ENCODE measurements at regions not wholly inside any gene's neighbourhood (a gene's known extent, or its start where the extent isn't known, plus 50 kb on each side); places are given as distances from the start of the nearest gene placed in this dataset. TPM values are rescaled to one million over a fixed set of nuclear protein-coding genes. Genes with fewer than 3 reads are reported as not detected.
"Not testable (repeated sequence)": the region's sequence is repeated elsewhere in the genome, so short reads cannot be mapped to it uniquely, and the experiment has no call there.

DNA sequence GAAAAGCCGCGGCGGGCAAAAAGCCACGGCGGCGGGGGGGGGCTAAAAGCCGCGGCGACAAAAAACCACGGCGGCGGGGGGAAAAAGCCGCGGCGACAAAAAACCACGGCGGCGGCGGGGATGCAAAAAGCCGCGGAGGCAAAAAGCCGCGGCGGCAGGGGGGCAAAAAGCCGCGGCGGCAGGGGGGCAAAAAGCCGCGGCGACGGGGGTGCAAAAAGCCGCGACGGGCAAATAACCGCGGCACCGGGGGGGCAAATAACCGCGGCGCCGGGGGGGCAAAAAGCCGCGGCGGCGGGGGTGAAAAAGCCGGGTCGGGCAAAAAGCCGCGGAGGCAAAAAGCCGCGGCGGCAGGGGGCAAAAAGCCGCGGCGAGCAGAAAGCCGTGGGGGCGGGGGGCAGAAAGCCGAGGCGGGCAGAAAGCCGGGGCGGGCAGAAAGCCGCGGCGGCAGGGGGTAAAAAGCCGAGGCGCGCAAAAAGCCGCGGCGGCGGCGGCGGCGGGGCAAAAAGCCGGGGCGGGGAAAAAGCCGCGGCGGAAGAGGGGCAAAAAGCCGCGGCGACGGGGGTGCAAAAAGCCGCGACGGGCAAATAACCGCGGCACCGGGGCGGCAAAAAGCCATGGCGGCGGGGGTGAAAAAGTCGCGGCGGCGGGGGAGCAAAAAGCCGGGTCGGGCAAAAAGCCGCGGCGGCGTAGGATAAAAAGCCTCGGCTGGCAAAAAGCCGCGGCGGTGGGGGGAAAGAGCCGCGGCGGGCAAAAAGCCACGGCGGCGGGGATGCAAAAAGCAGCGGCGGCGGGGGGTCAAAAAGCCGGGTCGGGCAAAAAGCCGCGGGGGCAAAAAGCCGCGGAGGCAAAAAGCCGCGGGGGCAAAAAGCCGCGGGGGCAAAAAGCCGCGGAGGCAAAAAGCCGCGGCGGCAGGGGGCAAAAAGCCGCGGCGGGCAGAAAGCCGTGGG is 1632.4 kb downstream of the RPIA start:
- not testable (repeated sequence) for H3K27ac ChIP-seq; H3K4me1 ChIP-seq; DNase-seq (ENCODE audit: low spot score in 2 of 2); H3K9me3 ChIP-seq; H3K36me3 ChIP-seq
- Histone ChIP-seq H3K4me3 (peak overlapping the region in 2 of 4 donors; percentile 11 to 42), H3K27me3 (peaks cover 0 to 31% of the 10 kb centered on the region in 2 donors)
- 14 to 27% methylated on average over 3 to 49 of the region's 134 CpGs for WGBS, 2 donors

DNA sequence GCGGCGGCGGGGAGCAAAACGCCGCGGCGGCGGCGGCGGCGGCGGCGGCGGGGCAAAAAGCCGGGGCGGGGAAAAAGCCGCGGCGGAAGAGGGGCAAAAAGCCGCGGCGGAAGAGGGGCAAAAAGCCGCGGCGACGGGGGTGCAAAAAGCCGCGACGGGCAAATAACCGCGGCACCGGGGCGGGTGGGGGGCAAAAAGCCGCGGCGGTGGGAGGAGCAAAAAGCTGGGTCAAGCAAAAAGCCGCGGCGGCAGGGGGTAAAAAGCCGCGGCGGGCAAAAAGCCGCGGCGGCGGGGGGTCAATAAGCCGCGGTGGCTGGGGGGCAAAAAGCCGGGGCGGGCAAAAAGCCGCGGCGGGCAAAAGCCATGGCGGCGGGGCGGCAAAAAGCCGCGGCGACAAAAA is 1633.2 kb downstream of the RPIA start:
- not testable (repeated sequence) for DNase-seq (ENCODE audit: low spot score in 2 of 2); H3K36me3 ChIP-seq; H3K4me1 ChIP-seq; H3K9me3 ChIP-seq; H3K27ac ChIP-seq
- H3K4me3 ChIP-seq, result peak overlapping the region in 2 of 4 donors; percentile 41 to 42
- 13% methylated on average over 44 of the region's 59 CpGs; no CpG with 5 or more reads in 1 of the 2 donors for WGBS, 2 donors
- H3K27me3 ChIP-seq, result peaks cover 0 to 31% of the 10 kb centered on the region in 2 donors

DNA sequence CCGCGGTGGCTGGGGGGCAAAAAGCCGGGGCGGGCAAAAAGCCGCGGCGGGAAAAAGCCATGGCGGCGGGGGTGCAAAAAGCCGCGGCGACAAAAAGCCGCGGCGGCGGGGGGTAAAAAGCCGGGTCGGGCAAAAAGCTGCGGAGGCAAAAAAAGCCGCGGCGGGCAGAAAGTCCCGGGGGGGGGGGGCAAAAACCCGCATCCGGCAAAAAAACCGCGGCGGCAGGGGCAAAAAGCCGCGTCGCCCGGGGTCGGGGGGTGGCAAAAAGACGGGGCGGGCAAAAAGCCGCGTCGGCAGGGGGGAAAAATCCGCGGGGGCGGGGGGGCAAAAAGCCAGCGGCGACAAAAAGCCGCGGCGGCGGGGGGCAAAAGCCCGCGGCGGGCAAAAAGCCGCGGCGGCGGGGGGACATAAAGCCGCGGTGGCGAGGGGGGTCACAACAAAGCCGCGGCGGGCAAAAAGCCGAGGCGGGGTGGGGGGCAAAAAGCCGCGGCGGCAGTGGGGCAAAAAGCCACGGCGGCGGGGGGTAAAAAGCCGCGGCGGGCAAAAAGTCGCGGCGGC is 1634.4 kb downstream of the RPIA start:
- peaks cover 0 to 28% of the 10 kb centered on the region in 2 donors for H3K27me3 ChIP-seq
- DNase-seq (ENCODE audit: low spot score in 2 of 2); H3K9me3 ChIP-seq; H3K27ac ChIP-seq; H3K36me3 ChIP-seq; H3K4me1 ChIP-seq: not testable (repeated sequence)
- H3K4me3 ChIP-seq, result peak overlapping the region in 1 of 4 donors; percentile 10
- 4 to 15% methylated on average over 8 to 38 of the region's 74 CpGs for WGBS, 2 donors

DNA sequence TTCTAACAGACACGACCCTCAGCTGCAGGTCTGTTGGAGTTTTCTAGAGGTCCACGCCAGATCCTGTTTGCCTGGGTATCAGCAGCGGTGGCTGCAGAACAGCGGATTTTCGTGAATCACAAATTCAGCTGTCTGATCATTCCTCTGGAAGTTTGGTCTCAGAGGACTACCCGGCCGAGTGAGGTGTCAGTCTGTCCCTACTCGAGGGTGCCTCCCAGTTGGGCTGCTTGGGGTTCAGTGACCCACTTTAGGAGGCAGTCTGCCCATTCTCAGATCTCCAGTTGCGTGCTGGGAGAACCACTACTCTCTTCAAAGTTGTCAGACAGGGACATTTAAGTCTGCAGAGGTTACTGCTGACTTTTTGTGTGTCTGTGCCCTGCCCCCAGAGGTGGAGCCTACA is 1664.1 kb downstream of the RPIA start:
- not testable (repeated sequence) for H3K36me3 ChIP-seq; H3K4me1 ChIP-seq; H3K27me3 ChIP-seq; DNase-seq (ENCODE audit: low spot score in 2 of 2); H3K4me3 ChIP-seq; H3K9me3 ChIP-seq; H3K27ac ChIP-seq
- WGBS, 2 donors, result 74 to 100% methylated on average over 1 to 7 of the region's 9 CpGs

DNA sequence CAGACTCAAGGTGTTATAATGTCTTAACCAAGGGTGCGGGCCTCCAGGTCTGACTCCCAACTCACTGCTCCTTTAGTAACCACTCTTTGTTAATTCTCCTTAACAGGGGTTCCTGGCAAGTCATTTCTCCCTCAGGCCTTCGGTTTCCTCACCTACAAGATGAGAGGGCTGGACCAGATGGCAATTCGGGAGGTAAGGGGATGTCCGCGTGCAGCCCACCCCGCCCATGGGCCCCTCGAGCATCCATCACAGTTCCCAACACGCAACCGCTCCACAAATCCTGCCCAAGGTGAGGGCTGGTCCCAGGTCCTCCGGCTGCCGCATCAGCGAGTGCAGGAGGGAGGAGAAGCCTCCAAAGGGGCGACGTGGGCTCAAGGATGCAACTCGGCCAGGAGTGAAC is 1667.9 kb downstream of the RPIA start:
- 90% methylated on average over 4 of the region's 15 CpGs; no CpG with 5 or more reads in 1 of the 2 donors for WGBS, 2 donors

DNA sequence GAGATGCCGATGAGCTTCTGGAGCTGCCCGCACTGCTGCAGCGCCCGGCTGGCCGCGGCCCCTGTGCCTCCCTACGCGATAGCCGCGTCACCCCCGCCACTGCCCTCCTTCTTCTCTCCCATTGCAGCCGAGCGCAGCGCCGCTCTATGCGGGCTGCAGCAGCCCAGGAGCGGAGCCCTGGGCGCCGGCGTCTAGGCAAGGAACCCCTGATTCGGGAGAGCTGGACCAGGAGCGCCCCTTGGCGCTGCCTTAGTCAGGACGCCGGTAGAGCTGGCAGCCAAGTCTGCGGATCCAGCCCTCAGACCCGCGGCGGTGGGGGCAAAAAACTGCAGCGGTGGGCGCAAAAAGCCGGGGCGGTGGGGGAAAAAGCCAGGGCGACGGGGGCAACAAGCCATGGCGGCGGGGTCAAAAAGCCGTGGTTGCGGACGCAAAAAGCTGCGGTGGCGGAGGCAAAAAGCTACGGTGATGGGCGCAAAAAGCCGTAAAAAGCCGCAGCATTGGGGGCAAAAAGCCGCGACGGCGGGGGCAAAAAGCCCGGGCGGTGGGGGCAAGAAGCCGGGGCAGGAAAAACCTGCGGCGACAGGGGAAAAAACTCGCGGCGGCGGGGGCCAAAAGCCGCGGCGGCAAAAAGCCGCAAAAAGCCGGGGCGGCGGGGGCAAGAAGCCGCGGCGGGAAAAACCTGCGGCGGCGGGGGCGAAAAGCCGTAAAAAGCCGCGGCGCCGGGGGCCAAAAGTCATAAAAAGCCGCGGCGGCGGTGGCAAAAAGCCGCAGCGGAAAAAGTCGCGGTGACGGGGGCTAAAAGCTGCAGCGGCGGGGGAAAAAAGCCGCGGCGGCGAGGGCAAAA is 1668.6 kb downstream of the RPIA start:
- H3K4me3 ChIP-seq; DNase-seq (ENCODE audit: low spot score in 2 of 2); H3K4me1 ChIP-seq; H3K27me3 ChIP-seq; H3K27ac ChIP-seq; H3K9me3 ChIP-seq; H3K36me3 ChIP-seq: not testable (repeated sequence)
- WGBS, 2 donors, result 19 to 36% methylated on average over 33 to 67 of the region's 93 CpGs

More for the DNA sequence above, 1667.9 kb downstream of the RPIA start:
- not testable (repeated sequence) for H3K36me3 ChIP-seq; H3K4me3 ChIP-seq; DNase-seq (ENCODE audit: low spot score in 2 of 2); H3K9me3 ChIP-seq; H3K27ac ChIP-seq; H3K27me3 ChIP-seq; H3K4me1 ChIP-seq

DNA sequence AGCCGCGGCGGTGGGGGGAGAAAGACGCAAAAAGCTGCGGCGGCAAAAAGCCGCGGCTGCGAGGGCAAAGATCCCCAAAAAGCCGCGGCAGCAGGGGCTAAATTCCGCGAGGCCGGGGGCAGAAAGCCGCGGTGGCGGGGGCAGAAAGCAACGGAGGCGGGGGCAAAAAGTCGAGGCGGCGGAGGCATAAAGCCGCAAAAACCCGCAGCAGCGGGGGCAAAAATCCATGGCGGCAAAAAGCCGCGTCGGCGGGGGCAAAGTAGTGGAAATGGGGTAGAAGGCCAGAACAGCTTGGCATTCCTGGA is 1669.2 kb downstream of the RPIA start:
- not testable (repeated sequence) for H3K9me3 ChIP-seq; H3K36me3 ChIP-seq; DNase-seq (ENCODE audit: low spot score in 2 of 2); H3K27me3 ChIP-seq; H3K4me3 ChIP-seq; H3K27ac ChIP-seq; H3K4me1 ChIP-seq
- 18 to 21% methylated on average over 22 to 30 of the region's 30 CpGs for WGBS, 2 donors

Small RNA genes in the stretch of these regions (small RNA-seq; reads per million reads assigned to genes)
- gene AC233263.1 (not detected), gene AC233263.2 (not detected), gene IGKV1D-35 (not detected), gene IGKV2D-19 (not detected), gene IGKV2D-36 (not detected), gene IGKV2D-38 (not detected), gene IGKV3D-25 (not detected)

Measured in tibial nerve (tissue), 4 donors.